Suprapubic skin (tissue), 4 donors: ENCODE measurements at regions not wholly inside any gene's neighbourhood (a gene's known extent, or its start where the extent isn't known, plus 50 kb on each side); places are given as distances from the start of the nearest gene placed in this dataset.

ENCODE experiments used
- DNase-seq, 2 donors: peaks; one replicate each; pipeline ENCODE4 v3.0.0-alpha.2; 2019; ENCODE audit warnings: low spot score in 2 of 2
- H3K27ac ChIP-seq: fragments of 200-600 bp; sonication (generic); one replicate; pipeline ENCODE4 v1.5.1; 2019
- H3K27me3 ChIP-seq: fragments of 200-600 bp; sonication (generic); one replicate; pipeline ENCODE4 v1.5.1; 2019
- H3K36me3 ChIP-seq: fragments of 200-600 bp; sonication (generic); one replicate; pipeline ENCODE4 v1.5.1; 2019
- H3K4me1 ChIP-seq: fragments of 200-600 bp; sonication (generic); one replicate; pipeline ENCODE4 v1.5.1; 2019
- H3K4me3 ChIP-seq: fragments of 200-600 bp; sonication (generic); one replicate; pipeline ENCODE4 v1.5.1; 2019; ENCODE audit warnings: mild to moderate bottlenecking
- H3K9me3 ChIP-seq: fragments of 200-600 bp; sonication (generic); one replicate; pipeline ENCODE4 v1.5.1; 2019
- EP300 ChIP-seq: sonication (generic); formaldehyde crosslinking; IDR thresholded peaks from one replicate; pipeline ENCODE4 v1.6.1; 2017; ENCODE audit warnings: antibody characterized with exemption
- POLR2A ChIP-seq, 2 donors: fragments of 450-650 bp; IDR thresholded peaks; one replicate each; pipeline ENCODE4 v1.6.1; 2017; ENCODE audit warnings: antibody characterized with exemption in 2 of 2, mild to moderate bottlenecking in 2 of 2, moderate library complexity in 2 of 2
- POLR2AphosphoS5 ChIP-seq, 3 donors: sonication (generic); formaldehyde crosslinking; IDR thresholded peaks; one replicate each; pipeline ENCODE4 v1.6.1; 2017; ENCODE audit warnings: antibody characterized with exemption in 3 of 3
- WGBS: methylation state at CpG from one replicate; pipeline ENCODE4 v1.1.5; 2018; 5-methylcytosine and 5-hydroxymethylcytosine counted together
- TF ChIP-seq, protein P1 (sequence below), 2 donors: fragments of 200-600 bp in 1 of 2; fragments of 450-650 bp in 1 of 2; sonication (generic) in 1 of 2; IDR thresholded peaks; one replicate each; pipeline ENCODE4 v1.5.1; 2016 to 2019; ENCODE audit warnings: antibody characterized with exemption in 2 of 2, mild to moderate bottlenecking in 1 of 2, moderate library complexity in 1 of 2

DNA sequence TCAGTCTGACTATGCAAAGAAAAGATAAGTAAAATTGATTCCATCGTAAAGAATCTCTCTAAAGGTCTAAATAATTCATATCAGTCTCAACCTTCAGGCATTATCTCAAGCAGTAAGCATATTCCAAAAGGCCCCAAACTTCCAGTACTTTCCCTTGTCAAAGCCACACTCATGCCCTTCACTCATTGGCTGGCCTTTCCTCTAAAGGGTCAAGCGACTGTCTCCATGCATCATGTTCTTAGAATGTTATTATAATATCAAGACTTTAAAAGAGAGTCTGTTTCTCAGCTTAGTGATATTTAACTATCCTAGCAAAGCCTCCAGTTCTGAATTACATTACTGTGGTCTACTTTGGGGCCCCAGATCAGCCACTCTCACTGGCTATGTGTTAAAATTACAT lies 271.3 kb downstream of the MREG start:
- Histone ChIP-seq H3K4me3 (no peak overlapping the region), H3K27me3 (no peaks in the 10 kb centered on the region), H3K36me3 (no peaks in the 10 kb centered on the region), H3K9me3 (no peaks in the 10 kb centered on the region), H3K27ac (no peak overlapping the region), H3K4me1 (no peaks in the 10 kb centered on the region)
- 91% methylated on average over 2 of the region's 2 CpGs for WGBS
- DNase-seq: no peak
- TF ChIP-seq POLR2AphosphoS5 (IDR thresholded peaks at IDR 0.05) (no peak), EP300 (no peak), POLR2A (IDR thresholded peaks at IDR 0.05) (no peak)
- TF ChIP-seq, protein P1, sequence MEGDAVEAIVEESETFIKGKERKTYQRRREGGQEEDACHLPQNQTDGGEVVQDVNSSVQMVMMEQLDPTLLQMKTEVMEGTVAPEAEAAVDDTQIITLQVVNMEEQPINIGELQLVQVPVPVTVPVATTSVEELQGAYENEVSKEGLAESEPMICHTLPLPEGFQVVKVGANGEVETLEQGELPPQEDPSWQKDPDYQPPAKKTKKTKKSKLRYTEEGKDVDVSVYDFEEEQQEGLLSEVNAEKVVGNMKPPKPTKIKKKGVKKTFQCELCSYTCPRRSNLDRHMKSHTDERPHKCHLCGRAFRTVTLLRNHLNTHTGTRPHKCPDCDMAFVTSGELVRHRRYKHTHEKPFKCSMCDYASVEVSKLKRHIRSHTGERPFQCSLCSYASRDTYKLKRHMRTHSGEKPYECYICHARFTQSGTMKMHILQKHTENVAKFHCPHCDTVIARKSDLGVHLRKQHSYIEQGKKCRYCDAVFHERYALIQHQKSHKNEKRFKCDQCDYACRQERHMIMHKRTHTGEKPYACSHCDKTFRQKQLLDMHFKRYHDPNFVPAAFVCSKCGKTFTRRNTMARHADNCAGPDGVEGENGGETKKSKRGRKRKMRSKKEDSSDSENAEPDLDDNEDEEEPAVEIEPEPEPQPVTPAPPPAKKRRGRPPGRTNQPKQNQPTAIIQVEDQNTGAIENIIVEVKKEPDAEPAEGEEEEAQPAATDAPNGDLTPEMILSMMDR (IDR thresholded peaks at IDR 0.05): no peak

DNA sequence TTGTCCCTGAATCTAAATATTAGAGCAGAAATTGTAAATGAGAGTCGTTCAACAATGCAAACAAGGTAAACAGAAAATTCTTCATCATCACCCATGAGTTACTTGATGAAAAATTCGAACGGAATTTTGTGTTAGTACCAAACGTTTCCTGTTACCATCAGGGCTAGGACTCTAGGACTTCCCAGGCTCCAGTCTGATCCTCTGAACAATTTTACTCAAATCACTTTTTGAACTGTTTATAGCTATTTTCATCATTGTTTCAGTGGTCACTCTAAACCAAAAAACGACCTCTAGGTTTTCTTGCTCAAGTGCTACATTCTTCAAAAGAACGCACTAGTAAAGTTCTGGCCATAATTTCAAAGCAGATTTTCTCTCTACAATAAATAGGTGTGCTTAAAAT lies 273.3 kb downstream of the MREG start:
- Histone ChIP-seq H3K4me1 (no peaks in the 10 kb centered on the region), H3K9me3 (no peaks in the 10 kb centered on the region), H3K27me3 (no peaks in the 10 kb centered on the region), H3K27ac (no peak overlapping the region), H3K36me3 (no peaks in the 10 kb centered on the region), H3K4me3 (no peak overlapping the region)
- TF ChIP-seq POLR2A (IDR thresholded peaks at IDR 0.05) (no peak), POLR2AphosphoS5 (IDR thresholded peaks at IDR 0.05) (no peak), EP300 (no peak)
- TF ChIP-seq, protein P1 (IDR thresholded peaks at IDR 0.05): no peak
- no peak for DNase-seq
- WGBS: 71% methylated on average over 6 of the region's 6 CpGs

DNA sequence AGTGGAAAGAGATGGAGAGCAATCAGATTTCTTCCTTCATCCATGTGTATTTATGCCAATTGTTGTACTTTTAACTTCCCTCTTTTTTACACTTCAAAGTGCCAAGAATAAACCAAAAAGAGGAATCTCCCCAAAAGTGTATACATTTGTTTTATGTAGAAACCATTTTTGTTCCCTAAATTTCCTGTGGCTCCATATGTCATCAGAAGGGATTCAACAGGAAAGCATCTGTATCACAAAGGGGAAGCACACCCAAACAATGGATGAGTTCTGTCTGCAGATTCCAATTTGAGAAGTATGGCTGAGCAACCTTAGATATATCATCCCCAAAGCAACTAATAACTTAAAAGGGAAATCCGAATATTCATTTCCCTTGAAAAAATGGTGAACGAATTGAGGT lies 275.0 kb downstream of the MREG start:
- Histone ChIP-seq H3K9me3 (no peaks in the 10 kb centered on the region), H3K36me3 (no peaks in the 10 kb centered on the region), H3K27me3 (no peaks in the 10 kb centered on the region), H3K4me3 (no peak overlapping the region), H3K27ac (no peak overlapping the region), H3K4me1 (no peaks in the 10 kb centered on the region)
- WGBS: 93% methylated on average over 2 of the region's 2 CpGs
- DNase-seq: no peak
- TF ChIP-seq POLR2AphosphoS5 (IDR thresholded peaks at IDR 0.05): no peak
- TF ChIP-seq, protein P1 (IDR thresholded peaks at IDR 0.05): no peak
- no peak for TF ChIP-seq EP300
- TF ChIP-seq POLR2A (IDR thresholded peaks at IDR 0.05): no peak

DNA sequence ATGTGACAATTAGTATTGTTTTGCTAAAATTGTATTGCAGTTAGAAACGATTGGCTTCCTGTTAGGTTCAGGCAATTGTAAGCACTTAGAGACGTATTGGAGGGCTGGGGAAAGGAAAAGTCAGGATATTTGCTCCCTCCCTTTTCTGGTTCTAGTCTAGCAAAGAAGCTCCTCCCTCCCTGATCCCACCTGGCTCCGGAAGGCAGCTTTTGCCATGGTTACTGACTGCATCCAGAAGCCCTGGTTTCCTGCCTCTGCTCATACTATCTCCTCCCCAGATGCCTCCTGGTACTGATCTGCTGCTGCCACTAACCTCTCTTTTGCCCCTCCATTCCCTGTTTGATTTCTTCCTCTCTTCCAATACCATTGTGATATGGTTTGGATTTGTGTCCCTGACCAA lies 275.9 kb downstream of the MREG start:
- Histone ChIP-seq H3K36me3 (no peaks in the 10 kb centered on the region), H3K4me1 (no peaks in the 10 kb centered on the region), H3K9me3 (no peaks in the 10 kb centered on the region), H3K27ac (no peak overlapping the region), H3K27me3 (no peaks in the 10 kb centered on the region), H3K4me3 (no peak overlapping the region)
- DNase-seq: no peak
- TF ChIP-seq, protein P1 (IDR thresholded peaks at IDR 0.05): no peak
- no peak for TF ChIP-seq EP300
- TF ChIP-seq POLR2A (IDR thresholded peaks at IDR 0.05): no peak
- TF ChIP-seq POLR2AphosphoS5 (IDR thresholded peaks at IDR 0.05): no peak
- WGBS: 50% methylated on average over 3 of the region's 3 CpGs

DNA sequence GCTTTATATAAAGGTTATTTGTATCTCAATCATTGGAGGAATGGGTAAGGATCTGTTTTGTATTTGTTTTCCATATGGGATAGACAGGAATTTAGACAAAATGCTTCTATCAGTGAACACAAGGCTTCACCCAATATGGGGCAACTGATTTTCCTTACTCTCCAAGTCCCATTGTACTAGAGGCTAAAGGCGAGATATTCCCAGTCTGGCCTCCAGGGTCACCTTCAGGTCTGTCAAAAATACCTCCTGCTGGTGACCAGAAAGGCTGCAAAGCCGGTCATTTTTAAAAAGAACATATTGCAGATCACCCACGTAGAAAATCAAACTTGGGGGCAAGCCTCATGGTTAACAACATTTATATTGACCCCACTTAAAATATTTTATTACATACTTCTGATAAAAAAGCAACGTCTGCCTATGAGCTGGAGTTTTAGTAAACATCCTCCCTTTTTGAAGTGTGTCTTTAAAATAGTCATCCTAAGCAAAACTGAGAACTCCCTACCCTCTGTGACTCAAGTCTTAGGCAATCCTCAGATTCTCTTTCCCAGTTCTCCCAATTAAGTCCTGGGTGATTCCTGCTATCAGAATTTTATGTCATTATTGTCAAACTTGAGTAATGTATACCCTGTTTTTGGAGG lies 276.6 kb downstream of the MREG start:
- no peak for TF ChIP-seq EP300
- TF ChIP-seq POLR2A (IDR thresholded peaks at IDR 0.05): no peak
- TF ChIP-seq POLR2AphosphoS5 (IDR thresholded peaks at IDR 0.05): no peak
- TF ChIP-seq, protein P1 (IDR thresholded peaks at IDR 0.05): no peak
- H3K4me1 ChIP-seq: no peaks in the 10 kb centered on the region
- WGBS: 75% methylated on average over 4 of the region's 4 CpGs

More for the DNA sequence above, 276.6 kb downstream of the MREG start:
- H3K9me3 ChIP-seq: no peaks in the 10 kb centered on the region
- no peaks in the 10 kb centered on the region for H3K27me3 ChIP-seq
- no peak overlapping the region for H3K27ac ChIP-seq
- no peak for DNase-seq
- no peaks in the 10 kb centered on the region for H3K36me3 ChIP-seq
- no peak overlapping the region for H3K4me3 ChIP-seq
